IPS-20b (cell line): ENCODE measurements at regions not wholly inside any gene's neighbourhood (a gene's known extent, or its start where the extent isn't known, plus 50 kb on each side); places are given as distances from the start of the nearest gene placed in this dataset.
A peak's percentile ranks its signal among the peaks of the same experiment; 100 is the strongest.
"Not testable (repeated sequence)": the region's sequence is repeated elsewhere in the genome, so short reads cannot be mapped to it uniquely, and the experiment has no call there.

Experiments
- H3K27ac ChIP-seq: one replicate; pipeline ENCODE4 v1.5.1; 2013; ENCODE audit warnings: low read length
- H3K27me3 ChIP-seq: 2 replicates; pipeline ENCODE4 v1.6.1; 2013; ENCODE audit warnings: mild to moderate bottlenecking, low read length, inconsistent platforms; ENCODE audit not compliant: insufficient read depth
- H3K36me3 ChIP-seq: 2 replicates; pipeline ENCODE4 v1.6.1; 2013; ENCODE audit warnings: low read depth, mild to moderate bottlenecking, inconsistent platforms, low read length, moderate library complexity; ENCODE audit not compliant: insufficient read depth
- H3K4me1 ChIP-seq: 2 replicates; pipeline ENCODE4 v1.6.1; 2013; ENCODE audit warnings: mild to moderate bottlenecking, control low read depth, inconsistent platforms, low read length, moderate library complexity; ENCODE audit not compliant: insufficient read depth
- H3K4me3 ChIP-seq: 2 replicates; pipeline ENCODE4 v1.5.1; 2013; ENCODE audit warnings: mild to moderate bottlenecking, low read length, inconsistent platforms
- H3K9ac ChIP-seq: 2 replicates; pipeline ENCODE4 v1.6.1; 2013; ENCODE audit warnings: low read depth, mild to moderate bottlenecking, inconsistent platforms, low read length, moderate library complexity
- H3K9me3 ChIP-seq: 2 replicates; pipeline ENCODE4 v1.6.1; 2013; ENCODE audit warnings: mild to moderate bottlenecking, low read depth, low read length, inconsistent platforms; ENCODE audit not compliant: insufficient read depth

- Histone ChIP-seq H3K4me1 (no peaks in the 10 kb centered on the region), H3K4me3 (no peak overlapping the region), H3K27ac (no peak overlapping the region), H3K9me3 (peaks cover 12% of the 10 kb centered on the region), H3K9ac (no peak overlapping the region), H3K36me3 (no peaks in the 10 kb centered on the region), H3K27me3 (no peaks in the 10 kb centered on the region)
Observed at GRCh38 chr10:121674885-121675284, 76.6 kb upstream of the FGFR2 start.

GRCh38 chr10:121672733-121673132 is 74.5 kb upstream of the FGFR2 start:
- peaks cover 19% of the 10 kb centered on the region for H3K4me1 ChIP-seq
- H3K4me3 ChIP-seq = no peak overlapping the region
- no peaks in the 10 kb centered on the region; the same call in 1 of the 2 replicates for H3K9me3 ChIP-seq
- no peaks in the 10 kb centered on the region for H3K36me3 ChIP-seq
- H3K27ac ChIP-seq = no peak overlapping the region
- H3K9ac ChIP-seq = no peak overlapping the region
- no peaks in the 10 kb centered on the region for H3K27me3 ChIP-seq

DNA sequence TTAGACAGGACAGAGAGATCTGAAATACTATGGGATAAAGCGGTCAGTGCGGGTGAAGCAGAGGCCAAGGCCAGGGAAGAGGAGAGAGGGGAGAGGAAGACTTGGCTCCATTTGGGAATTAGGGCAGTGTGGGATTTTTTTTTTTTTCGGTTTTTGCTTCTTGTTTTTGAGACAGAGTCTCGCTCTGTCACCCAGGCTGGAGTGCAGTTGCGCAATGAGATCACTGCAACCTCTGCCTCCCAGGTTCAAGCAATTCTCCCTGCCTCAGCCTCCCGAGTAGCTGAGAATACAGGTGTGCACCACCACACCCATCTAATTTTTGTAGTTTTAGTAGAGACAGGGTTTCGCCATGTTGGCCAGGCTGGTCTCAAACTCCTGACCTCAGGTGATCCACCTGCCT is 71.6 kb upstream of the FGFR2 start:
- H3K36me3 ChIP-seq, H3K4me3 ChIP-seq, H3K9ac ChIP-seq, H3K9me3 ChIP-seq, H3K27me3 ChIP-seq, H3K27ac ChIP-seq: not testable (repeated sequence)
- peaks cover 21% of the 10 kb centered on the region for H3K4me1 ChIP-seq

DNA sequence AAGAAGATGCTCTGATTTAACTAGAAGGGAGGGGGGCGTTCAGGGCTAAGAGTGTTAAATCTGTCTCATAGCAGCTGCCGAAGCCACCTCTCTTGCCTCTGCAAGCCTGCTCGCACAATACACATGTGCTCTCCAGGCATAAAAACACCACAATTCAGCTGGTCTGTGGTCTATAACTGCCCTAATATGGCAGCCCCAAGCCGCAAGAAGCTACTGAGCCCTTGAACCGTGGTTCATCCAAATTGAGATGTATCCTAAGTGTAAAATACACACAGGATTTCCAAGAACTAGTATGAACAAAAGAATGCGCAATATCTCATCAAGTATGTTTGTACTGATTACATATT is 70.8 kb upstream of the FGFR2 start:
- Histone ChIP-seq H3K27me3 (no peaks in the 10 kb centered on the region), H3K4me3 (no peak overlapping the region), H3K4me1 (peaks cover 21% of the 10 kb centered on the region), H3K27ac (no peak overlapping the region), H3K9me3 (no peaks in the 10 kb centered on the region), H3K9ac (peak overlapping the region; percentile 23; the same call in 1 of the 2 replicates), H3K36me3 (no peaks in the 10 kb centered on the region)

- H3K4me3 ChIP-seq = no peak overlapping the region
- no peak overlapping the region for H3K27ac ChIP-seq
- no peaks in the 10 kb centered on the region for H3K9me3 ChIP-seq
- no peaks in the 10 kb centered on the region for H3K36me3 ChIP-seq
- H3K9ac ChIP-seq = peak overlapping the region; percentile 23; the same call in 1 of the 2 replicates
- peaks cover 21% of the 10 kb centered on the region for H3K4me1 ChIP-seq
- no peaks in the 10 kb centered on the region for H3K27me3 ChIP-seq
Observed at GRCh38 chr10:121668314-121669027, 70.2 kb upstream of the FGFR2 start.

DNA sequence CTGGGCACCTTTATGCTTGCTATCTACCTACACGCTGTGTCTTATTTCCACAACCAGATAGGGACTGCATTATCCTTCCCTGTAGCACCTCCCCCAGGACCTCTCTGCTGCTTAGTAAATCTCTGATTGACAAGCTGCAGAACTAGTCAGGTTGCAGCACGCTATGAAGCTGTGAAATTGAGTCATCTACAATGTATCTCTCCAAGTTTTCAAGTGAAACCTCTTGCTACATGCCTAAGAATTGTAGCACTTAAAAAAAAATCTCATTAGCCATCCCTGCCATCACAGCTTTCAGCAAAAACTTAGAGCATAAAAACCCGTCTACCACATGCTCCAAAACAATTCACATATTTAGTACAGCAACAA is 69.7 kb upstream of the FGFR2 start:
- Histone ChIP-seq H3K27me3 (no peaks in the 10 kb centered on the region), H3K9ac (no peak overlapping the region; the same call in 1 of the 2 replicates), H3K36me3 (no peaks in the 10 kb centered on the region), H3K9me3 (no peaks in the 10 kb centered on the region), H3K4me3 (no peak overlapping the region), H3K4me1 (peaks cover 21% of the 10 kb centered on the region), H3K27ac (no peak overlapping the region)

DNA sequence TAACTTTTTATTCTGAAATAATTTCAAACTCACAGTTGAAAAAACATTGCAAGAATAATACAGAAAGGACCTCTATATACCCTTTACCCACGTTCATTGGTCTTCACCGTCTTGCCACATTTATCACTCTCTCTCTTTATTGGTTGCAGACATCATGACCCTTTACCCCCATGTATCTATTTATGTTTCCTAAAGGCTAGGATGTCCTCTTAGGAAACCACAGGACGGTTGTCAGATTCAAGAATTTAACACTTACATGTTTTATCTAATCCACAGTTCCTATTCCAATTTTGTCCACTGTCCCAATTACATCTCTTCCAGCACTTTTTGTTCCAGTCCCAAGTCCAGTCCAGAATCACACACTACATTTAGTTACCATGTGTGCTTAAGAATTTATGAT is 67.6 kb upstream of the FGFR2 start:
- Histone ChIP-seq H3K9ac (no peak overlapping the region), H3K4me1 (peaks cover 21% of the 10 kb centered on the region), H3K9me3 (no peaks in the 10 kb centered on the region), H3K4me3 (no peak overlapping the region), H3K27ac (no peak overlapping the region), H3K36me3 (no peaks in the 10 kb centered on the region), H3K27me3 (no peaks in the 10 kb centered on the region)

- Histone ChIP-seq H3K9me3 (no peaks in the 10 kb centered on the region), H3K27me3 (no peaks in the 10 kb centered on the region), H3K36me3 (no peaks in the 10 kb centered on the region), H3K27ac (no peak overlapping the region), H3K4me1 (peaks cover 21% of the 10 kb centered on the region), H3K9ac (no peak overlapping the region), H3K4me3 (no peak overlapping the region)
Observed at GRCh38 chr10:121664671-121665070, 66.4 kb upstream of the FGFR2 start.

- Histone ChIP-seq H3K4me3 (no peak overlapping the region), H3K9me3 (no peaks in the 10 kb centered on the region), H3K4me1 (peaks cover 7% of the 10 kb centered on the region), H3K27ac (no peak overlapping the region), H3K27me3 (no peaks in the 10 kb centered on the region), H3K9ac (no peak overlapping the region), H3K36me3 (no peaks in the 10 kb centered on the region)
Observed at GRCh38 chr10:121662945-121663917, 65.0 kb upstream of the FGFR2 start.

DNA sequence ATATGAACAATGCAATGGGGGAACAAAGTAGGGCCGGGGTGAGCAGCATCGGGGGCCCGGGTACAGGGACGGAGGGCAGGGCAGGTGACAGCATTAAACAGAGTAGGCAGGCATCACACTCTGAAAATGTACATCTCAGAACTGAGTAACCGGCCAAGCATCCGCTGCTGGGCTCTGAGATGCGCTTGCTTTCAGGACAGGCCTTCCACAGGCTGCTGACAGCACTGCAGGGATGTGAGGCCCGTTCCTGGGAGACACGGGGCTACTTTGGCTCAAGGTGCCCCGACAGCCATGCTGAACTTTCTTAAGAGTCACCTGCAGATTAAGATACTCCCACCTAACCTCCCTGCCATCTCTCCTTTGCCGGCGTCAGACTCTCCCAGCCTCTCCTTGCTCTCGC is 64.3 kb upstream of the FGFR2 start:
- Histone ChIP-seq H3K4me1 (no peaks in the 10 kb centered on the region; the same call in 1 of the 2 replicates), H3K36me3 (no peaks in the 10 kb centered on the region), H3K27ac (no peak overlapping the region), H3K9ac (no peak overlapping the region), H3K9me3 (no peaks in the 10 kb centered on the region), H3K4me3 (no peak overlapping the region), H3K27me3 (no peaks in the 10 kb centered on the region)

DNA sequence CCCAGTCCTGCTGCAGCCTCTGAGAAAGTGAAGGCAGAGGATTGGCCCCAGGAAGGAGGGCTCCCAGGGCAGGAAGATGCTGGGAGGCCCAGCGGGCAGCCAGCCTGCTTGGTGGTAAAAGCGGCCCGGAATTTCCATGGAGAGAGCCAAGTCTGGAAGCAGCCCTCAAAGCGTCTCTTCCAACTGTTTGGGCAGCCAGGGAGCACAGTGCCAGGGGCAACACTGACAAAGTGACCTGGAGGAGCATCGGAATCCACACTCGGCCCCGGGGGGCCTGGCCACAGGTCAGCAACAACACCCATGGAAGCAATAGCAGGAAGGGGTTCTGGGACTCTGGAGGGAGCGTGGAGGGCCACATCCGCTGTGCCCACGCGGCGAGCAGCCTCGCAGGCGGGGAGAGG is 63.2 kb upstream of the FGFR2 start:
- H3K4me3 ChIP-seq = no peak overlapping the region
- no peak overlapping the region for H3K9ac ChIP-seq
- H3K4me1 ChIP-seq = no peaks in the 10 kb centered on the region
- no peaks in the 10 kb centered on the region for H3K36me3 ChIP-seq
- no peak overlapping the region for H3K27ac ChIP-seq
- H3K27me3 ChIP-seq = no peaks in the 10 kb centered on the region
- H3K9me3 ChIP-seq = no peaks in the 10 kb centered on the region

- H3K4me3 ChIP-seq = no peak overlapping the region
- no peaks in the 10 kb centered on the region for H3K27me3 ChIP-seq
- H3K4me1 ChIP-seq = peaks cover 3% of the 10 kb centered on the region; the same call in 1 of the 2 replicates
- H3K9me3 ChIP-seq = no peaks in the 10 kb centered on the region
- no peaks in the 10 kb centered on the region for H3K36me3 ChIP-seq
- H3K9ac ChIP-seq = no peak overlapping the region
- H3K27ac ChIP-seq = no peak overlapping the region
Observed at GRCh38 chr10:121659236-121659635, 61.0 kb upstream of the FGFR2 start.
